Choroid plexus epithelial cell (primary cell): ENCODE measurements at regions not wholly inside any gene's neighbourhood (a gene's known extent, or its start where the extent isn't known, plus 50 kb on each side); places are given as distances from the start of the nearest gene placed in this dataset.
A peak's percentile ranks its signal among the peaks of the same experiment; 100 is the strongest.

Experiments
- DNase-seq: peaks from one replicate; pipeline ENCODE4 v3.0.0-alpha.2; 2010; ENCODE audit warnings: low read depth
- H3K4me3 ChIP-seq: 2 replicates; pipeline ENCODE4 v1.5.1; 2011; ENCODE audit warnings: low read depth, mild to moderate bottlenecking, control low read depth, low read length, moderate library complexity
- TF ChIP-seq, protein P1 (sequence below): conservative IDR thresholded peaks from 2 replicates; pipeline ENCODE4 v1.5.1; 2011; ENCODE audit warnings: low read depth, mild to moderate bottlenecking, control low read depth, inconsistent platforms, low read length, moderate library complexity

DNA sequence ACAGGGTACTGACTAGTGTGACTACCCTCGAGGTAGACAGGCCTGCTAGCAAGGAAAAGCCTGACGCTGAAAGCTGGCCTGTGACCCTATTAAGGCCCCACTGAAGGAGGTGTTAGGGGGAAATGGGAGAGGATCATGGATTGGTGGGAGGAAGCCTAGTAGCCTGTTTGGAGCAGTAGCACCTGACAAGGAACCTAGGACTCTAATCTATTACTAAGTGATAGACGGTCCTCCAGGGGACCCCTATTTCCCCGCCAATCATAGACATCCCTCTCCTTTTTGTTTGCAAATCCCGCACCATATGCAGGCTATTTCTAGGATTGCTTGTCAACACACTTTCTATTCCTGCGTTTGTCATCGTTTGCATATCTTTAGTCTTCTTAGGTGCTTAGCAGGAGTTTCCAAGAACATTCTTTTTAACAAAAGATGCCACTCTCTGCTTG, 1338.8 kb upstream of the MIR17HG start:
- DNase-seq = no peak
- TF ChIP-seq, protein P1, sequence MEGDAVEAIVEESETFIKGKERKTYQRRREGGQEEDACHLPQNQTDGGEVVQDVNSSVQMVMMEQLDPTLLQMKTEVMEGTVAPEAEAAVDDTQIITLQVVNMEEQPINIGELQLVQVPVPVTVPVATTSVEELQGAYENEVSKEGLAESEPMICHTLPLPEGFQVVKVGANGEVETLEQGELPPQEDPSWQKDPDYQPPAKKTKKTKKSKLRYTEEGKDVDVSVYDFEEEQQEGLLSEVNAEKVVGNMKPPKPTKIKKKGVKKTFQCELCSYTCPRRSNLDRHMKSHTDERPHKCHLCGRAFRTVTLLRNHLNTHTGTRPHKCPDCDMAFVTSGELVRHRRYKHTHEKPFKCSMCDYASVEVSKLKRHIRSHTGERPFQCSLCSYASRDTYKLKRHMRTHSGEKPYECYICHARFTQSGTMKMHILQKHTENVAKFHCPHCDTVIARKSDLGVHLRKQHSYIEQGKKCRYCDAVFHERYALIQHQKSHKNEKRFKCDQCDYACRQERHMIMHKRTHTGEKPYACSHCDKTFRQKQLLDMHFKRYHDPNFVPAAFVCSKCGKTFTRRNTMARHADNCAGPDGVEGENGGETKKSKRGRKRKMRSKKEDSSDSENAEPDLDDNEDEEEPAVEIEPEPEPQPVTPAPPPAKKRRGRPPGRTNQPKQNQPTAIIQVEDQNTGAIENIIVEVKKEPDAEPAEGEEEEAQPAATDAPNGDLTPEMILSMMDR = no peak
- no peak overlapping the region for H3K4me3 ChIP-seq

DNA sequence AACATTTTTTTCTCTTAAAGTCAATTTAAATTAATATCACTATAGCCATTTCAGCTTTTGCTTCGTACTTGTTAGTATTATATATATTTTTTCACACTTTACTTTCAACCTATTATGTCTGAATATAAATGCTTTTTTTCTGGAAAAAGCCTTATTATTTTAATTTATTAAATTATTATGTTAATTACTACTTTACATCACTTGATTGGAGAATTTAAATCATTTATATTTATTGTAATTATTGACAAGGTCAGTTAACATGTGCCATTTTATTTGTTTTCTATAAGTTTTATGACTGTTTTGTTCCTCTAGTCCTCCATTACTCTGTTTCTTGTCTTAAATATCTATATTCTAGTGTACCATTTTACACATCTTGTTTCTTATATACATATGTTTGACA, 1333.4 kb upstream of the MIR17HG start:
- TF ChIP-seq, protein P1 = no peak
- DNase-seq = no peak
- no peak overlapping the region for H3K4me3 ChIP-seq

DNA sequence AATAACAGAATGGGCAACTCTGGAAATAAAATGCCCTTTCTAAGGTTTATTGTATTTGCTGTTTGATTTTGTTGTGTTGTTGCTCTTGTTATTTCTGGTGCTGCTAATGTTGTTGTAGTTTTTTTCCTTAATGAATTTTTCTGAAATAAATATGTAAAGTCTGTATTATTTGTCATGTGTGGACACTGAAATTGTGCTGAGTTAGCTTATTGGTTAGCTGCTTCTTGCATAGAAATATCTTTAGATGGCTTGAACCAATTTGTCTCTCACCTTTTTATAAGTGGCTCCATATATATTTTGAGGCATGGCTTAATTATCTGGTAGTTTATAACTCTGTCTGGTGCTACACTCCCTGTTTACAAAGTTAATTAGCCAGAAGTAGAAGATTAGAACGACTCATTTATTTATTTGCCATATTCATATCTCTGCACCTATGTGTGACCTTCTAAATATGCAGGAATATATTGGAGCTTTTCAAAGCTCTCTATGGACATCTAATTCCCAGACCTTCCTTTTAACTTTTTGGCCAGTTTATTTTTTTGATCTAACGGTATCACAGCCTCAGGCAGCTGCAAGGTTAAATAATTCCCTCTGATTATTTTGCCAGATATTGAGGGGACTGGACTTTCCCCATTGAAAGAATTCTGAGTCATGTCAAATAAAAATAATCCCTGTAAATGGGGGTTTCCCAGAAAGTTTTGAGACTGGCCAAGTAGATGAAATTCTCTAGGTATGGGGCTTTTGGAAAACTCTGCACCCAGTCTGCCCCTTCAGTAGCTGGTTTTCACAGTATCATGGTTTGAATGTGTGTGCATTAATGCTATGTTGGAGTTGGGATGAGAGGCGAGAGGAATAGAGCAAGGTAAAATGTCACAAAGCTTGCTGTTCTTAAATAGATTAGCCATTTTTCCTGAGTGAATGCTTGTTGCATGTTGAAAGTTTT, 1331.7 kb upstream of the MIR17HG start:
- peak; percentile 16 for DNase-seq
- TF ChIP-seq, protein P1 = no peak
- H3K4me3 ChIP-seq = no peak overlapping the region

DNA sequence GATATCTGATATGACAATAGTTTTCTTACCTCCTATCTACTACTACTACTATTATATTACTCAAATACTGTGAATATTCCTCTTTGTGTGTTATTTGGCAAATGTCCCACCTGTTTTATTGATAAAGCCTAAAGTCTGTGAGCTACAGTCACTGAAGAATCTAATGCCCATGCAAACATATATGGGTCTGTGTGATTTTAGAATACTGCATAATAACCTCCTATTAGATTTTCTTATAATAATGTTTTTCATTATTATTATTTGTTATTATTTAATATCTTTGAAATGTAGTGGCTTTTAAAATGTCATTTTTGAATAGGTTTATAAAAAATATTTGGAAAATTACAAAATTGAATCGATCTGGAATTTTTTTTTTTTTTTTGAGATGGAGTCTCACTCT, 1330.8 kb upstream of the MIR17HG start:
- no peak overlapping the region for H3K4me3 ChIP-seq
- TF ChIP-seq, protein P1 = no peak
- DNase-seq = no peak

DNA sequence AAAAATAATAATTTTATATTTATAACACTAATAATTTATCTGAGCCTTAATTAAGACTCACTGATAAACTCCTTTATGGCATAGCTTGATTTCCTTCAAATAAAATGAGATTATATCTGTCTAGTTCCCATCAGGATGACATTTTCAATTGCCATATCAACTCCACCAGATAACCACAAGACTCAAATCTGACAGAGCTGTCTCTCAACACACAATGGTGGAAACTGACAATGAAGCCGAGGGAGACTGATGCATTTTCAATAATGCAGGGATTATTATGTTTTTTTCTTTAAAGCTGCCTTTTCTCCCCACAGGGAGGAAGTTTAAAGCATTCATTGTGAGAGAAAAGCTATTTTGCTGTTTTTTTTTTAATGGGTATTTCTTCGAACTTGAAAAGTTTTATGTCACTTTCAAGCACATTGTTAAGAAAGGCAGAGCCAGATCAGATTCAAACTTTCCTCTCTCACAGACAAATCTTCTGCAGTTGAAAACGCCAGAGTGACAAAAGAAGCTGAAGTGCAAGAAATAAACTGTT, 1326.9 kb upstream of the MIR17HG start:
- DNase-seq = no peak
- no peak overlapping the region for H3K4me3 ChIP-seq
- TF ChIP-seq, protein P1 = no peak

DNA sequence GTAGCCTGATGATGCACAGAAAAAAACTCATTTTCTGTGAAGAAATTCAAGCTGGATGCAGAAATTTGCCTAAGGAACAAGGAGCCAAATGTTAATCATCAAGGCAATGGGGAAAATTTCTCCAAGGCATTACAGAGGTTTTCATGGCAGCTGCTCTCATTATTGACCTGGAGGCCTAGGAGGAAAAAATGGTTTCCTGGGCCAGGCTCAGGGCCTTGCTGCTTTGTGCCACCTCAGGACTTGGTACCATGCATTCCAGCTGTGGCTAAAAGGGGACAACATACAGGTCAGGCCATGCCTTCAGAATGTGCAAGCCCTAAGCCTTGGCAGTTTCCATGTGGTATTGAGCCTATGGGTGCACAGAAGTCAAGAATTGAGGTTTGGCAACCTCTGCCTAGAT, 1320.1 kb upstream of the MIR17HG start:
- TF ChIP-seq, protein P1 = no peak
- DNase-seq = no peak
- no peak overlapping the region for H3K4me3 ChIP-seq
